Thymus (tissue), 11 donors: ENCODE measurements at regions not wholly inside any gene's neighbourhood (a gene's known extent, or its start where the extent isn't known, plus 50 kb on each side); places are given as distances from the start of the nearest gene placed in this dataset.

Experiments
- DNase-seq, 9 donors: peaks; one replicate each; pipeline ENCODE4 v3.0.0-alpha.2; 2013; ENCODE audit warnings: low spot score in 9 of 9, low read depth in 6 of 9, missing footprints in 1 of 9
- H3K27ac ChIP-seq, 2 donors: one replicate each; pipeline ENCODE4 v1.5.1; 2013; ENCODE audit warnings: control low read depth in 1 of 2, low read depth in 1 of 2, low read length in 1 of 2, mild to moderate bottlenecking in 1 of 2, moderate library complexity in 1 of 2
- H3K27me3 ChIP-seq, 2 donors: one replicate each; pipeline ENCODE4 v1.5.1; 2013; ENCODE audit warnings: low read length in 1 of 2; ENCODE audit not compliant: control insufficient read depth in 2 of 2, insufficient read depth in 1 of 2
- H3K36me3 ChIP-seq, 2 donors: one replicate each; pipeline ENCODE4 v1.5.1; 2013; ENCODE audit warnings: low read length in 1 of 2, mild to moderate bottlenecking in 1 of 2, moderate library complexity in 1 of 2; ENCODE audit not compliant: control insufficient read depth in 2 of 2, insufficient read depth in 2 of 2
- H3K4me1 ChIP-seq, 2 donors: one replicate each; pipeline ENCODE4 v1.5.1; 2013; ENCODE audit warnings: low read length in 2 of 2; ENCODE audit not compliant: control insufficient read depth in 2 of 2, insufficient read depth in 2 of 2
- H3K4me3 ChIP-seq, 2 donors: one replicate each; pipeline ENCODE4 v1.5.1; 2013; ENCODE audit warnings: low read length in 2 of 2, control low read depth in 1 of 2, mild to moderate bottlenecking in 1 of 2
- H3K9me3 ChIP-seq, 2 donors: one replicate each; pipeline ENCODE4 v1.5.1; 2013; ENCODE audit warnings: low read length in 1 of 2, mild to moderate bottlenecking in 1 of 2; ENCODE audit not compliant: control insufficient read depth in 2 of 2, insufficient read depth in 1 of 2
- WGBS: extraction: QIAGEN DNeasy Blood & Tissue Kit; methylation state at CpG from one replicate; pipeline ENCODE4 v1.1.7; 2013; 5-methylcytosine and 5-hydroxymethylcytosine counted together
- donor health status: healthy.

GRCh38 chr6:121652726-121653623, 217.5 kb downstream of the GJA1 start:
- Histone ChIP-seq H3K4me1 (no peaks in the 10 kb centered on the region), H3K9me3 (no peaks in the 10 kb centered on the region), H3K27me3 (no peaks in the 10 kb centered on the region), H3K36me3 (no peaks in the 10 kb centered on the region), H3K4me3 (no peak overlapping the region), H3K27ac (no peak overlapping the region)
- 61% methylated on average over 7 of the region's 7 CpGs for WGBS
- no peak for DNase-seq

DNA sequence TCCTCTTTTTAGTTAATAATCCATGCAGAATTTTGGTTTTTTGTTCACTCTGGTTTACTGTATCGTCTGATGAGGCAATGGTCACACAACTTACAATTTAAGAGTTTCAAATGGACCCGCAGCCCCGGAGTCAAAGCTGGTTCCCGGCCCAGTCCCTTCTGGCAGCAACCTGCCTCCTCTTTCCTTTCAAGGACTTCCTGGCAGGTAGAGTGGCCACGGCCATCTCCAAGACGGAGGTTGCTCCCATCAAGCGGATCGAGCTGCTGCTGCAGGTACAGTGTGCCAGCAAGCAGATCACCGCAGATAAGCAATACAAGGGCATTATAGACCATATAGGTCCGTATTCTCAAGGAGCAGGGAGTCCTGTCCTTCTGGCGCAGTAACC, 218.2 kb downstream of the GJA1 start:
- DNase-seq: no peak
- Histone ChIP-seq H3K4me3 (no peak overlapping the region), H3K4me1 (no peaks in the 10 kb centered on the region), H3K36me3 (no peaks in the 10 kb centered on the region), H3K27me3 (no peaks in the 10 kb centered on the region), H3K9me3 (no peaks in the 10 kb centered on the region), H3K27ac (no peak overlapping the region)
- 98% methylated on average over 11 of the region's 11 CpGs for WGBS

GRCh38 chr6:121657972-121658371, 222.5 kb downstream of the GJA1 start:
- DNase-seq: no peak
- Histone ChIP-seq H3K4me3 (no peak overlapping the region), H3K4me1 (no peaks in the 10 kb centered on the region), H3K27ac (no peak overlapping the region), H3K36me3 (no peaks in the 10 kb centered on the region), H3K9me3 (no peaks in the 10 kb centered on the region), H3K27me3 (no peaks in the 10 kb centered on the region)

DNA sequence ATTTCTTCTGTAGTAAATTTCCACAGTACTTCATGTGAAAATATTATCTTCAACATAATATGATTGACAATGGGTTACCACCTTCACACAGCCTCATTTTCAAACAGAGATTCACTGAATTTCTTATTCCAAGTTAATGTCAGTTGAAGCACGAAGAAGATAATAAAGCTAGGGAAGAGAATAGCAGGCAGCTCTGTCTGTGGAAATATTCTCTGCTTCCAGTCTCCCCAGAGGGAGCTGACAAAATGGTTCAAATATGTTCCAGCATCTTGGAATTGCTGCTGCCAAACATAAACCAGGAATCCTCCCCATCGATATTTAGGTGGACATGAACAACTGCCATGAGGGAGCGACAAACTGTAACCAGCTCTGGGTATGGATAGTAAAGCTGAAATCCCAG, 224.8 kb downstream of the GJA1 start:
- H3K27me3 ChIP-seq: no peaks in the 10 kb centered on the region
- no peaks in the 10 kb centered on the region for H3K36me3 ChIP-seq
- H3K4me1 ChIP-seq: no peaks in the 10 kb centered on the region
- no peak overlapping the region for H3K4me3 ChIP-seq
- 91% methylated on average over 3 of the region's 3 CpGs for WGBS
- DNase-seq: no peak
- H3K27ac ChIP-seq: no peak overlapping the region
- no peaks in the 10 kb centered on the region for H3K9me3 ChIP-seq

DNA sequence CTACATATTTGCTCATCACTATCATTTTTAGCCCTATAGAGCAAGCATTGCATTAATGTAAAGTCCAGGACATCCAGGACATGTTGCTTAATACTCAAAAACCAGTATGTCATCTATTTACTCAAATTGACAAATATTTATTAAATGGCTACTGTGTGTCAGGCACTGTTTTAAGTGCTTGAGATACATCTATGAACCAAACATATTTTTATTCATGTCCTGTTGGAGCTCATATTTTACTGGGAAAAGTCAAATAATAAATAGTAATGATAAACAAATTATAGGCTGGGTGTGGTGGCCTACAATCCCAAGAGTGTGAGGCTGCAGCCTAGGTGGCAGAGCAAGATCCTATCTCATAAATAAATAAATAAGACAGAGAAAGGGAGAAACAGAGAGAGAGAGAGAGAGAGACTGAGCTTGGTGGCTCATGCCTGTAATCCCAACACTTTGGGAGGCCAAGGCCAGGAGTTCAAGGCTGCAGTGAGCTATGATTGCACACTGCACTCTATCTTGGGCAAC, 227.9 kb downstream of the GJA1 start:
- DNase-seq: no peak
- Histone ChIP-seq H3K4me3 (no peak overlapping the region), H3K27ac (no peak overlapping the region), H3K9me3 (no peaks in the 10 kb centered on the region), H3K4me1 (no peaks in the 10 kb centered on the region), H3K27me3 (no peaks in the 10 kb centered on the region), H3K36me3 (no peaks in the 10 kb centered on the region)

DNA sequence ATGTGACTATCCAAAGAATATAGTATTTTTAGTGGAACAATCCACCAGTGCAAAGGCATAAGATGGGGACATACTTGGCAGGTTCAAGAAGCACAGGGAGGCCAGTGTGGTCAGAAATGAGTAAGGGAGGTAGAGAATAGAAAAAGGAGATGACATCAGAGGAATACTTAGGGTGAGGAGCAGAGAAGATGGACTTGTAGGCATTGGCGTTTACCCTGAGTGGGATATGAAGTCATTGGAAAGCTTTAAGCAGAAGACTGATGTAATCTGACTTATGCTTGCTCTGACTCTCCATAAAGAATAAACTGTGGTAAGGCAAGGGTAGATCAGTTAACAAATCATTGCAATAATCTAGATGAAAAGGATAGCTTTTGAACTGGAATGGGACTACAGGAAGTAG, 228.7 kb downstream of the GJA1 start:
- no peaks in the 10 kb centered on the region for H3K9me3 ChIP-seq
- WGBS: 95% methylated on average over 1 of the region's 1 CpG
- no peak for DNase-seq
- no peaks in the 10 kb centered on the region for H3K4me1 ChIP-seq
- no peak overlapping the region for H3K4me3 ChIP-seq
- no peaks in the 10 kb centered on the region for H3K27me3 ChIP-seq
- H3K27ac ChIP-seq: no peak overlapping the region
- H3K36me3 ChIP-seq: no peaks in the 10 kb centered on the region

DNA sequence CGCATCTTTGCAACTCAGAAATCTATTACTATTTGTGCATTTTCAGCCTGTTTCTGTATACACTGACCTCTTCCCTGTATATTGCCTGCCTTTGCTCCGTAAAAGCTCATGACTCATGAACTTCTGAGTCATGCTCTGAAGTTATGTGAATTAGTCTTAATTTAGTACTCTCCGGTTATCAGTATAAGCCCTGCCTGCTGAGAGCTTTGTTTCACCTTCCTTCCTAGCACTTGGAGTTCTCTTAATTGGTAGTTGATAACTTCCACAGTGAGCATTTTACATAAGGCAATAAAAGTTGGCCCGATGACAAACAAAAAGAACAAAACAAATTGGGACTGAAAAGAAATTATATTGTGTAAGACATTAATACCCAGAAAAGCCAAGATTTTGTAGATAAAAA, 231.4 kb downstream of the GJA1 start:
- Histone ChIP-seq H3K4me1 (no peaks in the 10 kb centered on the region), H3K36me3 (no peaks in the 10 kb centered on the region), H3K9me3 (no peaks in the 10 kb centered on the region), H3K4me3 (no peak overlapping the region), H3K27ac (no peak overlapping the region), H3K27me3 (no peaks in the 10 kb centered on the region)
- WGBS: 79% methylated on average over 4 of the region's 4 CpGs
- DNase-seq: no peak

DNA sequence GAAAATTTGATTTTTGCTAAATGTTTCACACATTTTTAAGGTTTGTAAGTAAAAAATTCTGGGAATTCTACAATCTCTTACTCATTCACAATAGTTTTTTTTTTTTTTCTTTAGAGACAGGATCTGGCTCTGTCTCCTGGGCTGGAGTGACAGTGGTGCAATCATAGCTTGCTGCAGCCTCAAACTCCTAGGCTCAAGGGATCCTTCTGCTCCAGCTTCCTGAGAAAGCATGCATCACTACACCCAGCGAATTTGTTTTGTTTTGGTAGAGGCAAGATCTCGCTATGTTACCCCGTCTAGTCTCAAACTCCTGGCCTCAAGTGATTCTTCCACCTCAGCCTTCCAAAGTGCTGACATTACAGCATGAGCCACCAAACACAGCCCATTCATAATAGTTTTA, 232.8 kb downstream of the GJA1 start:
- no peaks in the 10 kb centered on the region for H3K27me3 ChIP-seq
- no peak overlapping the region for H3K27ac ChIP-seq
- no peaks in the 10 kb centered on the region for H3K36me3 ChIP-seq
- no peaks in the 10 kb centered on the region for H3K4me1 ChIP-seq
- H3K4me3 ChIP-seq: no peak overlapping the region
- WGBS: 95% methylated on average over 3 of the region's 3 CpGs
- no peaks in the 10 kb centered on the region for H3K9me3 ChIP-seq
- DNase-seq: no peak

- DNase-seq: no peak
These were observed 235.1 kb downstream of the GJA1 start for GRCh38 chr6:121670511-121670910.

More at GRCh38 chr6:121670511-121670910, 235.1 kb downstream of the GJA1 start:
- Histone ChIP-seq H3K27me3 (no peaks in the 10 kb centered on the region), H3K4me1 (no peaks in the 10 kb centered on the region), H3K4me3 (no peak overlapping the region), H3K9me3 (no peaks in the 10 kb centered on the region), H3K36me3 (no peaks in the 10 kb centered on the region), H3K27ac (no peak overlapping the region)
- 96% methylated on average over 2 of the region's 2 CpGs for WGBS
